ENCODE measurements at regions not wholly inside any gene's neighbourhood (a gene's known extent, or its start where the extent isn't known, plus 50 kb on each side); places are given as distances from the start of the nearest gene placed in this dataset.

- Histone ChIP-seq H3K27me3 (ENCODE audit: control insufficient read depth in 3 of 3, insufficient read depth in 3 of 3, low read length in 3 of 3) (no peaks in the 10 kb centered on the region), H3K27ac (ENCODE audit: low read depth, low read length) (no peak overlapping the region), H3K9me3 (ENCODE audit: control insufficient read depth in 3 of 3, low read length in 3 of 3) (no peaks in the 10 kb centered on the region), H3K9ac (ENCODE audit: low read depth in 1 of 3, low read length in 3 of 3) (no peak overlapping the region), H3K36me3 (ENCODE audit: control insufficient read depth in 3 of 3, insufficient read depth in 3 of 3, low read length in 3 of 3) (no peaks in the 10 kb centered on the region), H3K4me1 (ENCODE audit: control insufficient read depth in 3 of 3, insufficient read depth in 3 of 3, low read length in 3 of 3) (no peaks in the 10 kb centered on the region), H3K4me3 (ENCODE audit: low read length in 3 of 3) (no peak overlapping the region)
Measured at GRCh38 chr3:88586121-88586640, 436.4 kb downstream of the C3orf38 start.

GRCh38 chr3:88589138-88589537 lies 439.4 kb downstream of the C3orf38 start:
- Histone ChIP-seq H3K36me3 (ENCODE audit: control insufficient read depth in 3 of 3, insufficient read depth in 3 of 3, low read length in 3 of 3) (no peaks in the 10 kb centered on the region), H3K27me3 (ENCODE audit: control insufficient read depth in 3 of 3, insufficient read depth in 3 of 3, low read length in 3 of 3) (no peaks in the 10 kb centered on the region), H3K9me3 (ENCODE audit: control insufficient read depth in 3 of 3, low read length in 3 of 3) (no peaks in the 10 kb centered on the region), H3K4me1 (ENCODE audit: control insufficient read depth in 3 of 3, insufficient read depth in 3 of 3, low read length in 3 of 3) (no peaks in the 10 kb centered on the region), H3K27ac (ENCODE audit: low read depth, low read length) (no peak overlapping the region), H3K9ac (ENCODE audit: low read depth in 1 of 3, low read length in 3 of 3) (no peak overlapping the region), H3K4me3 (ENCODE audit: low read length in 3 of 3) (no peak overlapping the region)

GRCh38 chr3:88595026-88595425 lies 445.3 kb downstream of the C3orf38 start:
- no peak overlapping the region for H3K27ac ChIP-seq (ENCODE audit: low read depth, low read length)
- no peaks in the 10 kb centered on the region for H3K27me3 ChIP-seq (ENCODE audit: control insufficient read depth in 3 of 3, insufficient read depth in 3 of 3, low read length in 3 of 3)
- no peak overlapping the region for H3K9ac ChIP-seq (ENCODE audit: low read depth in 1 of 3, low read length in 3 of 3)
- H3K4me3 ChIP-seq (ENCODE audit: low read length in 3 of 3) = no peak overlapping the region
- H3K36me3 ChIP-seq (ENCODE audit: control insufficient read depth in 3 of 3, insufficient read depth in 3 of 3, low read length in 3 of 3) = no peaks in the 10 kb centered on the region
- H3K9me3 ChIP-seq (ENCODE audit: control insufficient read depth in 3 of 3, low read length in 3 of 3) = no peaks in the 10 kb centered on the region
- H3K4me1 ChIP-seq (ENCODE audit: control insufficient read depth in 3 of 3, insufficient read depth in 3 of 3, low read length in 3 of 3) = no peaks in the 10 kb centered on the region

- no peak overlapping the region for H3K9ac ChIP-seq (ENCODE audit: low read depth in 1 of 3, low read length in 3 of 3)
- H3K4me1 ChIP-seq (ENCODE audit: control insufficient read depth in 3 of 3, insufficient read depth in 3 of 3, low read length in 3 of 3) = no peaks in the 10 kb centered on the region
- no peak overlapping the region for H3K27ac ChIP-seq (ENCODE audit: low read depth, low read length)
- no peaks in the 10 kb centered on the region for H3K9me3 ChIP-seq (ENCODE audit: control insufficient read depth in 3 of 3, low read length in 3 of 3)
- H3K27me3 ChIP-seq (ENCODE audit: control insufficient read depth in 3 of 3, insufficient read depth in 3 of 3, low read length in 3 of 3) = no peaks in the 10 kb centered on the region
- no peaks in the 10 kb centered on the region for H3K36me3 ChIP-seq (ENCODE audit: control insufficient read depth in 3 of 3, insufficient read depth in 3 of 3, low read length in 3 of 3)
- H3K4me3 ChIP-seq (ENCODE audit: low read length in 3 of 3) = no peak overlapping the region
Measured at GRCh38 chr3:88596451-88596850, 446.7 kb downstream of the C3orf38 start.

GRCh38 chr3:88610820-88611219 lies 461.1 kb downstream of the C3orf38 start:
- H3K4me1 ChIP-seq (ENCODE audit: control insufficient read depth in 3 of 3, insufficient read depth in 3 of 3, low read length in 3 of 3) = no peaks in the 10 kb centered on the region

GRCh38 chr3:88611826-88612326 lies 462.1 kb downstream of the C3orf38 start:
- H3K4me1 ChIP-seq (ENCODE audit: control insufficient read depth in 3 of 3, insufficient read depth in 3 of 3, low read length in 3 of 3) = no peaks in the 10 kb centered on the region
- no peaks in the 10 kb centered on the region for H3K27me3 ChIP-seq (ENCODE audit: control insufficient read depth in 3 of 3, insufficient read depth in 3 of 3, low read length in 3 of 3)
- H3K9ac ChIP-seq (ENCODE audit: low read depth in 1 of 3, low read length in 3 of 3) = no peak overlapping the region
- no peaks in the 10 kb centered on the region for H3K36me3 ChIP-seq (ENCODE audit: control insufficient read depth in 3 of 3, insufficient read depth in 3 of 3, low read length in 3 of 3)
- H3K4me3 ChIP-seq (ENCODE audit: low read length in 3 of 3) = no peak overlapping the region
- H3K27ac ChIP-seq (ENCODE audit: low read depth, low read length) = no peak overlapping the region
- H3K9me3 ChIP-seq (ENCODE audit: control insufficient read depth in 3 of 3, low read length in 3 of 3) = no peaks in the 10 kb centered on the region

More at GRCh38 chr3:88610820-88611219, 461.1 kb downstream of the C3orf38 start:
- no peaks in the 10 kb centered on the region for H3K27me3 ChIP-seq (ENCODE audit: control insufficient read depth in 3 of 3, insufficient read depth in 3 of 3, low read length in 3 of 3)
- H3K9me3 ChIP-seq (ENCODE audit: control insufficient read depth in 3 of 3, low read length in 3 of 3) = no peaks in the 10 kb centered on the region
- no peak overlapping the region for H3K4me3 ChIP-seq (ENCODE audit: low read length in 3 of 3)
- no peak overlapping the region for H3K9ac ChIP-seq (ENCODE audit: low read depth in 1 of 3, low read length in 3 of 3)
- no peak overlapping the region for H3K27ac ChIP-seq (ENCODE audit: low read depth, low read length)
- no peaks in the 10 kb centered on the region for H3K36me3 ChIP-seq (ENCODE audit: control insufficient read depth in 3 of 3, insufficient read depth in 3 of 3, low read length in 3 of 3)

- Histone ChIP-seq H3K4me1 (ENCODE audit: control insufficient read depth in 3 of 3, insufficient read depth in 3 of 3, low read length in 3 of 3) (no peaks in the 10 kb centered on the region), H3K27me3 (ENCODE audit: control insufficient read depth in 3 of 3, insufficient read depth in 3 of 3, low read length in 3 of 3) (no peaks in the 10 kb centered on the region), H3K27ac (ENCODE audit: low read depth, low read length) (no peak overlapping the region), H3K9me3 (ENCODE audit: control insufficient read depth in 3 of 3, low read length in 3 of 3) (no peaks in the 10 kb centered on the region), H3K9ac (ENCODE audit: low read depth in 1 of 3, low read length in 3 of 3) (no peak overlapping the region), H3K36me3 (ENCODE audit: control insufficient read depth in 3 of 3, insufficient read depth in 3 of 3, low read length in 3 of 3) (no peaks in the 10 kb centered on the region), H3K4me3 (ENCODE audit: low read length in 3 of 3) (no peak overlapping the region)
Measured at GRCh38 chr3:88616413-88616812, 466.7 kb downstream of the C3orf38 start.

GRCh38 chr3:88617283-88617682 lies 467.5 kb downstream of the C3orf38 start:
- Histone ChIP-seq H3K27me3 (ENCODE audit: control insufficient read depth in 3 of 3, insufficient read depth in 3 of 3, low read length in 3 of 3) (no peaks in the 10 kb centered on the region), H3K36me3 (ENCODE audit: control insufficient read depth in 3 of 3, insufficient read depth in 3 of 3, low read length in 3 of 3) (no peaks in the 10 kb centered on the region), H3K9ac (ENCODE audit: low read depth in 1 of 3, low read length in 3 of 3) (no peak overlapping the region), H3K4me1 (ENCODE audit: control insufficient read depth in 3 of 3, insufficient read depth in 3 of 3, low read length in 3 of 3) (no peaks in the 10 kb centered on the region), H3K9me3 (ENCODE audit: control insufficient read depth in 3 of 3, low read length in 3 of 3) (no peaks in the 10 kb centered on the region), H3K27ac (ENCODE audit: low read depth, low read length) (no peak overlapping the region), H3K4me3 (ENCODE audit: low read length in 3 of 3) (no peak overlapping the region)

GRCh38 chr3:88618021-88618645 lies 468.4 kb downstream of the C3orf38 start:
- H3K27ac ChIP-seq (ENCODE audit: low read depth, low read length) = no peak overlapping the region
- no peaks in the 10 kb centered on the region for H3K4me1 ChIP-seq (ENCODE audit: control insufficient read depth in 3 of 3, insufficient read depth in 3 of 3, low read length in 3 of 3)
- H3K36me3 ChIP-seq (ENCODE audit: control insufficient read depth in 3 of 3, insufficient read depth in 3 of 3, low read length in 3 of 3) = no peaks in the 10 kb centered on the region
- no peak overlapping the region for H3K9ac ChIP-seq (ENCODE audit: low read depth in 1 of 3, low read length in 3 of 3)
- H3K9me3 ChIP-seq (ENCODE audit: control insufficient read depth in 3 of 3, low read length in 3 of 3) = no peaks in the 10 kb centered on the region
- no peaks in the 10 kb centered on the region for H3K27me3 ChIP-seq (ENCODE audit: control insufficient read depth in 3 of 3, insufficient read depth in 3 of 3, low read length in 3 of 3)
- no peak overlapping the region for H3K4me3 ChIP-seq (ENCODE audit: low read length in 3 of 3)

GRCh38 chr3:88621586-88621985 lies 471.8 kb downstream of the C3orf38 start:
- no peaks in the 10 kb centered on the region for H3K36me3 ChIP-seq (ENCODE audit: control insufficient read depth in 3 of 3, insufficient read depth in 3 of 3, low read length in 3 of 3)
- H3K9ac ChIP-seq (ENCODE audit: low read depth in 1 of 3, low read length in 3 of 3) = no peak overlapping the region
- H3K9me3 ChIP-seq (ENCODE audit: control insufficient read depth in 3 of 3, low read length in 3 of 3) = no peaks in the 10 kb centered on the region
- no peak overlapping the region for H3K27ac ChIP-seq (ENCODE audit: low read depth, low read length)
- no peak overlapping the region for H3K4me3 ChIP-seq (ENCODE audit: low read length in 3 of 3)
- H3K27me3 ChIP-seq (ENCODE audit: control insufficient read depth in 3 of 3, insufficient read depth in 3 of 3, low read length in 3 of 3) = no peaks in the 10 kb centered on the region
- no peaks in the 10 kb centered on the region for H3K4me1 ChIP-seq (ENCODE audit: control insufficient read depth in 3 of 3, insufficient read depth in 3 of 3, low read length in 3 of 3)

Measured in skeletal muscle tissue (tissue), 3 donors.